K562 (cell line): ENCODE measurements at regions not wholly inside any gene's neighbourhood (a gene's known extent, or its start where the extent isn't known, plus 50 kb on each side); places are given as distances from the start of the nearest gene placed in this dataset.

Experiments
- ATAC-seq: fragments of 200-7000 bp; cut with Tn5 transposase; 3 replicates; pipeline ENCODE4 v1.9.1; 2020; ENCODE audit warnings: moderate library complexity
- BruUV-seq: library from RNA; stranded (reverse); fragments of 400-500 nt; replicated peaks from 2 replicates; lab custom pipeline; 2021; lab: Mats Ljungman, UMichigan
- CTCF ChIA-PET: fragments of 300-600 bp; formaldehyde crosslinking; extraction: SDS; loops from one replicate; lab custom pipeline; 2021; ENCODE audit warnings: low intra/inter-chr PET ratio; lab: Yijun Ruan, JAX
- POLR2A ChIA-PET: fragments of 300-600, 350-650 bp; sonication (Branson Sonifier 250); formaldehyde crosslinking; extraction: SDS; loops from one replicate; lab custom pipeline; 2021; ENCODE audit warnings: antibody characterized with exemption, inconsistent platforms; lab: Yijun Ruan, JAX
- DNase-seq, 4 experiments: peaks; one replicate each; pipeline versions ENCODE4 v3.0.0 to v3.0.0-alpha.2; 2011 to 2018; ENCODE audit warnings: low spot score in 3 of 4, mixed read lengths in 3 of 4; ENCODE audit errors: extremely low read depth in 1 of 4
- FAIRE-seq: peaks from 2 replicates; lab custom pipeline; 2011; peaks lifted over from hg19 to GRCh38; lab: Jason Lieb, UNC
- H2AFZ ChIP-seq: 2 replicates; pipeline ENCODE4 v1.6.0; 2011; ENCODE audit warnings: low read depth, low read length, control low read depth, inconsistent platforms
- H3K27ac ChIP-seq: fragments of 200-600 bp; 3 replicates; pipeline ENCODE4 v1.8.0; 2011; ENCODE audit warnings: low read depth, mild to moderate bottlenecking, control low read depth, inconsistent platforms, low read length, moderate library complexity, mixed read lengths; ENCODE audit errors: extremely low read depth
- H3K27me3 ChIP-seq, 2 experiments: fragments of 300-600 bp in 1 of 2; 2 replicates in 1 of 2; 3 replicates in 1 of 2; pipeline versions ENCODE4 v1.6.0 to v1.8.0; 2011; ENCODE audit warnings: inconsistent platforms in 2 of 2, low read length in 2 of 2, mild to moderate bottlenecking in 1 of 2, mixed read lengths in 1 of 2, moderate library complexity in 1 of 2; ENCODE audit not compliant: control insufficient read depth in 2 of 2, insufficient read depth in 2 of 2
- H3K36me3 ChIP-seq: fragments of 300-600 bp; 3 replicates; pipeline ENCODE4 v1.8.0; 2011; ENCODE audit warnings: mild to moderate bottlenecking, low read length, inconsistent platforms; ENCODE audit not compliant: control insufficient read depth, insufficient read depth
- H3K4me1 ChIP-seq, 2 experiments: fragments of 200-600 bp in 1 of 2; replicated peaks in 1 of 2; 2 replicates in 1 of 2; 3 replicates in 1 of 2; pipeline versions ENCODE4 v1.5.1 to v1.8.0; 2011; ENCODE audit warnings: inconsistent platforms in 2 of 2, low read length in 2 of 2, mild to moderate bottlenecking in 1 of 2, mixed read lengths in 1 of 2, moderate library complexity in 1 of 2; ENCODE audit not compliant: control insufficient read depth in 2 of 2, insufficient read depth in 2 of 2
- H3K4me2 ChIP-seq: 2 replicates; pipeline ENCODE4 v1.6.1; 2011; ENCODE audit warnings: low read length, control low read depth, inconsistent platforms, mixed read lengths; ENCODE audit not compliant: insufficient read depth
- H3K4me3 ChIP-seq: fragments of 200-600 bp; sonication (generic), shearing (Covaris generic); 2 replicates; pipeline ENCODE4 v1.5.1; 2016; ENCODE audit warnings: control low read depth, inconsistent platforms
- H3K79me2 ChIP-seq: fragments of 200-600 bp; 3 replicates; pipeline ENCODE4 v1.8.0; 2011; ENCODE audit warnings: low read length, inconsistent platforms; ENCODE audit not compliant: control insufficient read depth, insufficient read depth
- H3K9ac ChIP-seq, 2 experiments: 2 replicates each; pipeline versions ENCODE4 v1.6.0 to v1.6.1; 2011; ENCODE audit warnings: low read depth in 2 of 2, low read length in 2 of 2, control low read depth in 1 of 2, inconsistent platforms in 1 of 2, mild to moderate bottlenecking in 1 of 2, mixed read lengths in 1 of 2; ENCODE audit not compliant: insufficient read depth in 1 of 2
- H3K9me1 ChIP-seq: one replicate; pipeline ENCODE4 v1.6.0; 2011; ENCODE audit warnings: inconsistent platforms, mild to moderate bottlenecking, low read length, moderate library complexity; ENCODE audit not compliant: control insufficient read depth, insufficient read depth
- H3K9me3 ChIP-seq: replicated peaks from 2 replicates; pipeline ENCODE4 v1.5.1; 2011; ENCODE audit warnings: low read depth, low read length, inconsistent platforms; ENCODE audit not compliant: control insufficient read depth, insufficient read depth
- H4K20me1 ChIP-seq: replicated peaks from 2 replicates; pipeline ENCODE4 v1.6.1; 2011; ENCODE audit warnings: low read length, inconsistent platforms, mixed read lengths; ENCODE audit not compliant: control insufficient read depth, insufficient read depth
- ADNP ChIP-seq: fragments of 200-800 bp; sonication (Bioruptor generic); IDR thresholded peaks from 2 replicates; pipeline ENCODE4 v1.6.1; 2016; ENCODE audit warnings: missing genetic modification characterization, missing compliant biosample characterization
- CBFB ChIP-seq: sonication (generic); formaldehyde crosslinking; IDR thresholded peaks from 2 replicates; pipeline ENCODE4 v1.4.0; 2020; ENCODE audit warnings: mild to moderate bottlenecking, missing genetic modification reagents
- CEBPB ChIP-seq: fragments of 450-650 bp; IDR thresholded peaks from 2 replicates; pipeline ENCODE4 v1.6.1; 2016; ENCODE audit warnings: missing genetic modification characterization, missing compliant biosample characterization
- FOSL1 ChIP-seq: fragments of 200-800 bp; sonication (Bioruptor generic); conservative IDR thresholded peaks from 2 replicates; pipeline ENCODE4 v1.6.1; 2016; ENCODE audit warnings: missing genetic modification characterization, missing compliant biosample characterization
- FOXM1 ChIP-seq, 2 experiments: fragments of 450-650 bp in 1 of 2; sonication (generic) in 1 of 2; formaldehyde crosslinking in 1 of 2; IDR thresholded peaks; 2 replicates each; pipeline versions ENCODE4 v1.6.1 to v1.9.0; 2017 to 2022; ENCODE audit warnings: low read depth in 2 of 2, mild to moderate bottlenecking in 2 of 2, missing genetic modification reagents in 1 of 2, moderate library complexity in 1 of 2
- HINFP ChIP-seq: fragments of 450-650 bp; conservative IDR thresholded peaks from 2 replicates; pipeline ENCODE4 v1.6.1; 2016; ENCODE audit warnings: missing genetic modification characterization, low read depth, mild to moderate bottlenecking, control low read depth, missing compliant biosample characterization
- HNRNPUL1 ChIP-seq: fragments of 200-400 bp; formaldehyde crosslinking; IDR thresholded peaks from 2 replicates; pipeline ENCODE4 v1.6.1; 2017; ENCODE audit warnings: low read length
- MXI1 ChIP-seq: IDR thresholded peaks from 2 replicates; pipeline ENCODE4 v1.6.1; 2011; ENCODE audit warnings: low read depth, mild to moderate bottlenecking, improper control_type of control experiment, low read length
- TSHZ1 ChIP-seq: fragments of 250-450 bp; sonication (Bioruptor Pico); IDR thresholded peaks from 2 replicates; pipeline ENCODE4 v1.4.0; 2020; ENCODE audit warnings: mild to moderate bottlenecking, moderate library complexity
- ZNF354B ChIP-seq: fragments of 250-450 bp; sonication (Bioruptor Pico); IDR thresholded peaks from 2 replicates; pipeline ENCODE4 v1.4.0; 2020
- ZNF589 ChIP-seq: fragments of 200-800 bp; sonication (Bioruptor generic); IDR thresholded peaks from 2 replicates; pipeline ENCODE4 v1.6.1; 2016; ENCODE audit warnings: low read depth, missing genetic modification characterization, missing compliant biosample characterization
- ZNF609 ChIP-seq: sonication (generic); formaldehyde crosslinking; IDR thresholded peaks from 2 replicates; pipeline ENCODE4 v1.8.1; 2023; ENCODE audit warnings: missing genetic modification reagents, mild to moderate bottlenecking, borderline replicate concordance
- ZNF695 ChIP-seq: fragments of 450-650 bp; formaldehyde crosslinking; IDR thresholded peaks from 2 replicates; pipeline ENCODE4 v1.4.0; 2020; ENCODE audit warnings: mild to moderate bottlenecking, moderate library complexity
- ZNF764 ChIP-seq: fragments of 250-450 bp; sonication (Bioruptor Pico); IDR thresholded peaks from 2 replicates; pipeline ENCODE4 v1.4.0; 2020; ENCODE audit warnings: low read depth, mild to moderate bottlenecking, moderate library complexity
- WGBS: fragments of 100-300 bp; shearing (Covaris generic); methylation state at CpG from one replicate; pipeline ENCODE4 v1.1.6; 2016; ENCODE audit warnings: low coverage, mixed read lengths; ENCODE audit not compliant: insufficient coverage; ENCODE audit errors: missing lambda C conversion rate; 5-methylcytosine and 5-hydroxymethylcytosine counted together
- in situ Hi-C: fragments of 300-500 bp; cut with MboI; formaldehyde crosslinking; loops from 4 replicates; pipeline ENCODE4 v1.15.0; 2018; ENCODE audit warnings: inconsistent platforms, mixed read lengths
- intact Hi-C: fragments of 100-400 bp; cut with micrococcal nuclease; formaldehyde crosslinking; loops from 2 replicates; pipeline ENCODE4 v1.14.2; 2022

- no peak overlapping the region for H3K4me3 ChIP-seq
- 0% methylated on average over 1 of the region's 1 CpG for WGBS
- H3K4me2 ChIP-seq = no peak overlapping the region
- H3K27me3 ChIP-seq = peaks cover 2 to 8% of the 10 kb centered on the region in 2 experiments; a peak in 4 of 5 replicates
- intact Hi-C loops = no loop called here
- BruUV-seq = no TSS peak
- DNase-seq (no peak), ATAC-seq (no peak), FAIRE-seq (no peak)
- H3K9ac ChIP-seq = no peak overlapping the region
- in situ Hi-C loops = no loop called here
- H3K36me3 ChIP-seq = no peaks in the 10 kb centered on the region
- no peaks in the 10 kb centered on the region for H3K4me1 ChIP-seq
- no peaks in the 10 kb centered on the region for H3K9me3 ChIP-seq
- no peak overlapping the region for H3K27ac ChIP-seq
- ChIA-PET POLR2A (no interaction called here), CTCF (no interaction called here)
- H4K20me1 ChIP-seq = no peaks in the 10 kb centered on the region
- H3K79me2 ChIP-seq = no peaks in the 10 kb centered on the region
- no peaks in the 10 kb centered on the region for H3K9me1 ChIP-seq
- no peak overlapping the region for H2AFZ ChIP-seq
- TF ChIP-seq CEBPB (tag) (no peak), FOXM1 (IDR thresholded peaks at IDR 0.05; ENCODE audit: low read depth) (no peak), FOXM1 (CRISPR knock-in tag; IDR thresholded peaks at IDR 0.05; ENCODE audit: low read depth) (no peak), ZNF354B (no peak), TSHZ1 (CRISPR knock-in tag) (no peak), CBFB (CRISPR knock-in tag) (no peak), MXI1 (no peak), ZNF764 (CRISPR knock-in tag) (no peak), FOSL1 (tag) (no peak), ZNF695 (CRISPR knock-in tag) (no peak), ZNF589 (CRISPR knock-in tag) (no peak), HINFP (no peak), ADNP (tag) (no peak), ZNF609 (no peak), HNRNPUL1 (no peak)
Measured at GRCh38 chr5:10812218-10812617, 51.2 kb upstream of the DAP start.
